HG03354 (cell line): ENCODE measurements at regions not wholly inside any gene's neighbourhood (a gene's known extent, or its start where the extent isn't known, plus 50 kb on each side); places are given as distances from the start of the nearest gene placed in this dataset.

ENCODE experiments used
- ATAC-seq: cut with Tn5 transposase; IDR thresholded peaks from one replicate; pipeline ENCODE4 v1.9.1; 2021; ENCODE audit warnings: mild to moderate bottlenecking; ENCODE audit not compliant: unreplicated experiment, poor library complexity, severe bottlenecking

- ATAC-seq: no peak
Observed at GRCh38 chr10:124306520-124306919, 112.2 kb downstream of the OAT start.

- ATAC-seq: no peak
Observed at GRCh38 chr10:124305984-124306383, 112.7 kb downstream of the OAT start.

GRCh38 chr10:124305131-124305530 lies 113.6 kb downstream of the OAT start:
- ATAC-seq: no peak

- ATAC-seq: no peak
Observed at GRCh38 chr10:124303662-124304418, 114.9 kb downstream of the OAT start.

GRCh38 chr10:124302951-124303505 lies 115.7 kb downstream of the OAT start:
- no peak for ATAC-seq

GRCh38 chr10:124301736-124302135 lies 117.0 kb downstream of the OAT start:
- ATAC-seq: no peak

GRCh38 chr10:124300735-124301134 lies 118.0 kb downstream of the OAT start:
- ATAC-seq: no peak

- no peak for ATAC-seq
Observed at GRCh38 chr10:124300224-124300623, 118.5 kb downstream of the OAT start.

- no peak for ATAC-seq
Observed at GRCh38 chr10:124299696-124300095, 119.0 kb downstream of the OAT start.

GRCh38 chr10:124298891-124299290 lies 119.8 kb downstream of the OAT start:
- no peak for ATAC-seq

- ATAC-seq: no peak
Observed at GRCh38 chr10:124296813-124297788, 121.6 kb downstream of the OAT start.

GRCh38 chr10:124296121-124296812 lies 122.5 kb downstream of the OAT start:
- no peak for ATAC-seq

GRCh38 chr10:124294811-124295770 lies 123.6 kb downstream of the OAT start:
- ATAC-seq: no peak

GRCh38 chr10:124293616-124294449 lies 124.9 kb downstream of the OAT start:
- no peak for ATAC-seq

- ATAC-seq: no peak
Observed at GRCh38 chr10:124292911-124293615, 125.7 kb downstream of the OAT start.

GRCh38 chr10:124291001-124291701 lies 127.6 kb downstream of the OAT start:
- no peak for ATAC-seq
